Prostate gland (tissue), 2 donors: ENCODE measurements at regions not wholly inside any gene's neighbourhood (a gene's known extent, or its start where the extent isn't known, plus 50 kb on each side); places are given as distances from the start of the nearest gene placed in this dataset.
A peak's percentile ranks its signal among the peaks of the same experiment; 100 is the strongest.

Experiments used
- DNase-seq: peaks from one replicate; pipeline ENCODE4 v3.0.0-alpha.2; 2019; ENCODE audit warnings: low spot score
- H3K27ac ChIP-seq, 2 donors: fragments of 200-600 bp; sonication (generic); 2 replicates each; pipeline ENCODE4 v1.5.1; 2017 to 2019
- H3K27me3 ChIP-seq: fragments of 200-600 bp; sonication (generic); replicated peaks from 2 replicates; pipeline ENCODE4 v1.5.1; 2019; ENCODE audit not compliant: insufficient read depth
- H3K36me3 ChIP-seq, 2 donors: fragments of 200-600 bp; sonication (generic); 1 replicate in 1 of 2; 2 replicates in 1 of 2; pipeline versions ENCODE4 v1.5.1 to v1.8.1; 2017 to 2019
- H3K4me1 ChIP-seq: fragments of 200-600 bp; sonication (generic); replicated peaks from 2 replicates; pipeline ENCODE4 v1.5.1; 2019
- H3K4me3 ChIP-seq, 2 donors: fragments of 200-600 bp; sonication (generic); 2 replicates each; pipeline ENCODE4 v1.5.1; 2017 to 2019
- H3K9me3 ChIP-seq: fragments of 200-600 bp; sonication (generic); 2 replicates; pipeline ENCODE4 v1.5.1; 2017
- CTCF ChIP-seq, 4 experiments: fragments of 200-600 bp in 2 of 4; fragments of 450-650 bp in 2 of 4; sonication (generic) in 2 of 4; IDR thresholded peaks; 1 replicate in 3 of 4; 2 replicates in 1 of 4; pipeline ENCODE4 v1.5.1; 2016 to 2019; ENCODE audit warnings: antibody characterized with exemption in 4 of 4, mild to moderate bottlenecking in 2 of 4, moderate library complexity in 2 of 4
- POLR2A ChIP-seq: fragments of 450-650 bp; IDR thresholded peaks from one replicate; pipeline ENCODE4 v1.6.1; 2016; ENCODE audit warnings: antibody characterized with exemption, mild to moderate bottlenecking
- POLR2AphosphoS5 ChIP-seq: sonication (generic); formaldehyde crosslinking; IDR thresholded peaks from one replicate; pipeline ENCODE4 v1.6.1; 2017; ENCODE audit warnings: antibody characterized with exemption
- WGBS: methylation state at CpG from one replicate; pipeline ENCODE4 v1.1.5; 2018; 5-methylcytosine and 5-hydroxymethylcytosine counted together
- intact Hi-C: fragments of 100-400 bp; cut with DNase I; formaldehyde crosslinking; loops from one replicate; pipeline ENCODE4 v1.14.2; 2022

DNA sequence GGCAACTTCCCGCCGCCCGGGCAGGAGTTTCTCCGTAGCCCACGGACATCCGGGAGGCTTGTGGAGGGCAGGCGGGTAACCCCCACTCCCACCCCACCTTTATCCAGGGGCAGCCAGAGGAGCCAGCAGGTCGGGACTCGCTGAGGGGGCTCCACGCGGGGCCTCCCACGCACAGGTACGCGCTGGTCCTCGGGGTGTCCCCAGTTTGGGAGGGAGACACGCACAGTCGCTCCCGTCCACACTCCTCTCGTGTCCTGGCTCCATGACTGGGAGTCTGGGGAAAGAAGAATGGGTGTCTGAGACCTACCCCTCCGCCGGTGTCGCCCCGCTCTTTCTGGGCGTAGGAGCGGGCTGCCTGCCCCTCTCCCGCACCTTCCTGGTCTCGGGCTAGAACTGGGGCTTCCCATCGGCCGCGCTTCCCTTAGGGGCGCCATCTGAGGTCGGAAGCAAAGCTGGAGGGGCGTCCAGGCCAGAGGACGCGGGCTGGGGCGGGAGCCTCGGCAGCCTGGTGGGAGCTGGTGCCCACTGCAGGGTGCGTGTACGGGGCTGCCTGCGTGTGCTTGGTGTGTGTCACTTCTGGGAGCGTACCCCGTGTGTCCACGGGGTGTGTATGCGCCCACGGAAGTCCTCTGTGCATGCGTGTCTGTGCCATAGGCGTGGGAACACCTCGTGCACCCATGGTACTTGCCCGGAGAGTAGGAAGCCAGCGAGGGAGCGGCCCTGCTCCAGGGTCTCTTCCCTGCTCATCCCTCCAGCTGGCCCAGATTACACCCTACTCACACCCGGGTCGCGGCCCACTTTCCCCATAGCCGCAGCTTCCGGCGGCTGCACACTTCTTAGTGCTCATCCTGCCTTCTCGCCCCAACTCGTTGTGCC, 73.0 kb upstream of the LEP start:
- no peak for TF ChIP-seq POLR2AphosphoS5
- no peak for TF ChIP-seq POLR2A
- no peak for TF ChIP-seq CTCF (IDR thresholded peaks at IDR 0.05)
- no peaks in the 10 kb centered on the region for H3K9me3 ChIP-seq
- H3K4me1 ChIP-seq: no peaks in the 10 kb centered on the region
- no peak overlapping the region for H3K27ac ChIP-seq
- intact Hi-C loops: no loop called here
- peak overlapping the region; percentile 14 to 33 for H3K4me3 ChIP-seq
- no peaks in the 10 kb centered on the region for H3K36me3 ChIP-seq
- peaks cover 30% of the 10 kb centered on the region for H3K27me3 ChIP-seq
- no peak for DNase-seq
- 3% methylated on average over 49 of the region's 59 CpGs for WGBS

GRCh38 chr7:128168667-128169210, 72.3 kb upstream of the LEP start:
- DNase-seq: no peak
- TF ChIP-seq POLR2AphosphoS5 (no peak), POLR2A (no peak), CTCF (IDR thresholded peaks at IDR 0.05) (no peak)
- Histone ChIP-seq H3K27me3 (peaks cover 30% of the 10 kb centered on the region), H3K27ac (no peak overlapping the region), H3K4me3 (no peak overlapping the region), H3K4me1 (no peaks in the 10 kb centered on the region), H3K9me3 (no peaks in the 10 kb centered on the region), H3K36me3 (no peaks in the 10 kb centered on the region)
- intact Hi-C loops: no loop called here
- WGBS: 4% methylated on average over 16 of the region's 16 CpGs

DNA sequence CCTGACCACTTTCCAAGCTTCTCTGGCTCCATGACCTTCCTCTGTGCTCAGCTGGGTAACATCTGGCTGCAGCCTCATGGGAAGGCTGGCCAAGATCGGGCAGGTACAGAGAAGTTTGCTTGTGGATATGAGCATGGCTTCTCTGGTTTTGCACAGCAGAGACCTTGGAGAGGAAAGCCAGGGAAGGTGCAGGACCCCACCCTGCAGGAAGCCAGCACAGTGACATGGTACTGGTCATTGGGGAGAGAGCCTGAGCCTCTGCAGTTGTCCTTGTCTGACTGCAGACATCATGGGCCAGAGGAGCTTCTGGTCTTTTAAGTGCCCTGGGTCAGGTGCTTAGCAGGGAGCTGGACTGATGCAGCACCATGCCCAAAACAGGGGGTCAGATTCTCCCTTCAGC, 70.6 kb upstream of the LEP start:
- TF ChIP-seq POLR2A (no peak), POLR2AphosphoS5 (no peak), CTCF (IDR thresholded peaks at IDR 0.05) (no peak)
- H3K36me3 ChIP-seq: no peaks in the 10 kb centered on the region
- WGBS: 75% methylated on average over 1 of the region's 1 CpG
- DNase-seq: no peak
- no peaks in the 10 kb centered on the region for H3K9me3 ChIP-seq
- peaks cover 23% of the 10 kb centered on the region for H3K27me3 ChIP-seq
- no peak overlapping the region for H3K27ac ChIP-seq
- no peaks in the 10 kb centered on the region for H3K4me1 ChIP-seq
- H3K4me3 ChIP-seq: no peak overlapping the region
- intact Hi-C loops: no loop called here

GRCh38 chr7:128171342-128171918, 69.6 kb upstream of the LEP start:
- H3K36me3 ChIP-seq: no peaks in the 10 kb centered on the region
- H3K4me3 ChIP-seq: no peak overlapping the region
- no peaks in the 10 kb centered on the region for H3K4me1 ChIP-seq
- 70% methylated on average over 10 of the region's 10 CpGs for WGBS
- TF ChIP-seq POLR2A (no peak), CTCF (IDR thresholded peaks at IDR 0.05) (no peak), POLR2AphosphoS5 (no peak)
- intact Hi-C loops: no loop called here
- no peak for DNase-seq
- peaks cover 15% of the 10 kb centered on the region for H3K27me3 ChIP-seq
- no peaks in the 10 kb centered on the region for H3K9me3 ChIP-seq
- no peak overlapping the region for H3K27ac ChIP-seq
